Upper lobe of right lung (tissue), 1 donor: ENCODE measurements at regions not wholly inside any gene's neighbourhood (a gene's known extent, or its start where the extent isn't known, plus 50 kb on each side); places are given as distances from the start of the nearest gene placed in this dataset.

Experiments used
- ATAC-seq: fragments of 200-7000 bp; cut with Tn5 transposase; one replicate; pipeline ENCODE4 v1.9.1; 2020; ENCODE audit warnings: mild to moderate bottlenecking, moderate library complexity
- DNase-seq: peaks from one replicate; pipeline ENCODE4 v3.0.0-alpha.2; 2020
- H3K27ac ChIP-seq: fragments of 200-600 bp; one replicate; pipeline ENCODE4 v1.8.0; 2022
- H3K27me3 ChIP-seq: fragments of 200-600 bp; one replicate; pipeline ENCODE4 v1.8.0; 2022; ENCODE audit warnings: mild to moderate bottlenecking
- H3K36me3 ChIP-seq: fragments of 200-600 bp; one replicate; pipeline ENCODE4 v1.8.0; 2022
- H3K4me1 ChIP-seq: fragments of 200-600 bp; one replicate; pipeline ENCODE4 v1.8.0; 2022
- H3K4me3 ChIP-seq: fragments of 200-600 bp; one replicate; pipeline ENCODE4 v1.8.0; 2022; ENCODE audit warnings: mild to moderate bottlenecking
- H3K9me3 ChIP-seq: fragments of 200-600 bp; one replicate; pipeline ENCODE4 v1.8.0; 2022
- CTCF ChIP-seq: fragments of 200-600 bp; IDR thresholded peaks from one replicate; pipeline ENCODE4 v1.8.0; 2022; ENCODE audit warnings: antibody characterized with exemption
- intact Hi-C: fragments of 100-400 bp; cut with DNase I; formaldehyde crosslinking; loops from one replicate; pipeline ENCODE4 v1.11.0; 2022
- donor health status: DM: no; HTN: yes; CAD: no; lungs with severe emphysema.

DNA sequence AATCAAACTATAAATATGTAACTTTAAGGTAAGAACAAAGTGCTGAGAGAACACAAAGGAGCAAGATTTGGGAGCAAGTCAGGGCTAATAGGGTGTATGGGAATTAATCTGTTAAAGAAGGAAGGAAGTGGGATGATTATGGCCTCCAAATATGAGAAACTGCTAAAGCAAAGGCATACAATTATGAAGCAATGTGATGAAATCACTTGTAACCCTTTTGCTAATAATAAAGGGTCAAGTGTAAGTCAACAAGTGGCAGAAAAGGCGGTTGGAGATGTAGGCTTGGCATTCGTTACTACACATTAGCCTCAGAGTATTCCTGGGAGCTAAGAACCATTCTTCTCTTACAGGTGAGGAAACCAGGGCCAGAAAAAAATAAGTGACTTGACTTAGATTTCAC, 1002.3 kb upstream of the TENM4 start:
- intact Hi-C loops, result no loop called here
- Histone ChIP-seq H3K36me3 (no peaks in the 10 kb centered on the region), H3K27ac (no peak overlapping the region), H3K4me3 (no peak overlapping the region), H3K4me1 (no peaks in the 10 kb centered on the region), H3K27me3 (no peaks in the 10 kb centered on the region), H3K9me3 (no peaks in the 10 kb centered on the region)
- DNase-seq (no peak), ATAC-seq (peak; percentile 55)
- no peak for TF ChIP-seq CTCF

- intact Hi-C loops, result no loop called here
- ATAC-seq (no peak), DNase-seq (no peak)
- no peaks in the 10 kb centered on the region for H3K27me3 ChIP-seq
- no peaks in the 10 kb centered on the region for H3K36me3 ChIP-seq
- no peaks in the 10 kb centered on the region for H3K4me1 ChIP-seq
- TF ChIP-seq CTCF, result no peak
- H3K9me3 ChIP-seq, result no peaks in the 10 kb centered on the region
- no peak overlapping the region for H3K4me3 ChIP-seq
- no peak overlapping the region for H3K27ac ChIP-seq
Observed at GRCh38 chr11:80441821-80442220, 1001.0 kb upstream of the TENM4 start.

- no peaks in the 10 kb centered on the region for H3K27me3 ChIP-seq
Observed at GRCh38 chr11:80440835-80441234, 1000.0 kb upstream of the TENM4 start.

DNA sequence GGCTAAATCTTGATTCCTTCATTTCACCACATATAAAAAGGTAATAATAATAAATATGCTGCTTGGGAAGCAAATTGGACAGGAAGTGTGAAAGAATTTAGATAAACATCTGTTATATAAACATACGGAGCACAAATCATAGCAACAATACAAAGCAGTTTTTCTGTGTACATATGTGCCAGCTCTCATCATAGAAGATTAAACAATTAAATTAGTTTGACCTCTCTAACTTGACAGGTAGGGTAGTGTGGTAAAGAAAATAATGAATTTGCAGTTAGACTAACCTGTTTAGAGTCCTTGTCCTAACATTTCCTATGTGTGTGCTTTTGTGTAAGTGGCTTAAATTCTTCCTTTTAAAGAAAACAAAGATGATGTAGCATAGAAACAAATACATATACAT, 995.7 kb upstream of the TENM4 start:
- no peaks in the 10 kb centered on the region for H3K36me3 ChIP-seq
- H3K27me3 ChIP-seq, result no peaks in the 10 kb centered on the region
- TF ChIP-seq CTCF, result no peak
- H3K9me3 ChIP-seq, result no peaks in the 10 kb centered on the region
- H3K27ac ChIP-seq, result no peak overlapping the region
- intact Hi-C loops, result no loop called here
- no peak for DNase-seq
- H3K4me3 ChIP-seq, result no peak overlapping the region
- H3K4me1 ChIP-seq, result no peaks in the 10 kb centered on the region
- no peak for ATAC-seq

More at GRCh38 chr11:80440835-80441234, 1000.0 kb upstream of the TENM4 start:
- no peak for TF ChIP-seq CTCF
- Histone ChIP-seq H3K4me3 (no peak overlapping the region), H3K9me3 (no peaks in the 10 kb centered on the region), H3K4me1 (no peaks in the 10 kb centered on the region), H3K36me3 (no peaks in the 10 kb centered on the region), H3K27ac (no peak overlapping the region)
- ATAC-seq, result no peak
- intact Hi-C loops, result no loop called here
- DNase-seq, result no peak

GRCh38 chr11:80435345-80435744, 994.5 kb upstream of the TENM4 start:
- Histone ChIP-seq H3K9me3 (no peaks in the 10 kb centered on the region), H3K4me1 (no peaks in the 10 kb centered on the region), H3K27me3 (no peaks in the 10 kb centered on the region), H3K36me3 (no peaks in the 10 kb centered on the region), H3K27ac (no peak overlapping the region), H3K4me3 (no peak overlapping the region)
- ATAC-seq, result no peak
- intact Hi-C loops, result no loop called here
- no peak for TF ChIP-seq CTCF
- no peak for DNase-seq

DNA sequence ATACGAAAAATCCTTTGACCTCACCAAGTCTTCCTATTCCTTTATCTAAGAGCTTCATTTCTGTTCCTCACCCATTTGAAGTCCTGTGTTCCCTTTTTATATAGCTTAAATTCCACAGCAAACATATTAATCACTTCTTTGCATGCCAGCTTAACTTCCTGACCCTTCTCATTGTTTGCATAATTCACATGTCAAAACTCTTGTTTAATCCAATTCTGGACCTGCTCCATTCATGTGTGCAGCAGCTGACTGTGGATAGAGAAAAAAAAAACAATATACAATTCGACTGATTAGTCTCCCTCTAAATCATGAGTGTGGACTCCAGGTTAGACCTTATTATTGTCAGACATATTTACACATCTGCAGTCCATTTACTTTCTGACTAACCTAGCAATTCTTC, 991.2 kb upstream of the TENM4 start:
- ATAC-seq (no peak), DNase-seq (no peak)
- H3K4me1 ChIP-seq, result no peaks in the 10 kb centered on the region
- no peaks in the 10 kb centered on the region for H3K27me3 ChIP-seq
- intact Hi-C loops, result no loop called here
- no peaks in the 10 kb centered on the region for H3K36me3 ChIP-seq
- no peak overlapping the region for H3K27ac ChIP-seq
- H3K4me3 ChIP-seq, result no peak overlapping the region
- H3K9me3 ChIP-seq, result no peaks in the 10 kb centered on the region
- TF ChIP-seq CTCF, result no peak
